ENCODE measurements at regions not wholly inside any gene's neighbourhood (a gene's known extent, or its start where the extent isn't known, plus 50 kb on each side); places are given as distances from the start of the nearest gene placed in this dataset.

- TF ChIP-seq, protein P1, sequence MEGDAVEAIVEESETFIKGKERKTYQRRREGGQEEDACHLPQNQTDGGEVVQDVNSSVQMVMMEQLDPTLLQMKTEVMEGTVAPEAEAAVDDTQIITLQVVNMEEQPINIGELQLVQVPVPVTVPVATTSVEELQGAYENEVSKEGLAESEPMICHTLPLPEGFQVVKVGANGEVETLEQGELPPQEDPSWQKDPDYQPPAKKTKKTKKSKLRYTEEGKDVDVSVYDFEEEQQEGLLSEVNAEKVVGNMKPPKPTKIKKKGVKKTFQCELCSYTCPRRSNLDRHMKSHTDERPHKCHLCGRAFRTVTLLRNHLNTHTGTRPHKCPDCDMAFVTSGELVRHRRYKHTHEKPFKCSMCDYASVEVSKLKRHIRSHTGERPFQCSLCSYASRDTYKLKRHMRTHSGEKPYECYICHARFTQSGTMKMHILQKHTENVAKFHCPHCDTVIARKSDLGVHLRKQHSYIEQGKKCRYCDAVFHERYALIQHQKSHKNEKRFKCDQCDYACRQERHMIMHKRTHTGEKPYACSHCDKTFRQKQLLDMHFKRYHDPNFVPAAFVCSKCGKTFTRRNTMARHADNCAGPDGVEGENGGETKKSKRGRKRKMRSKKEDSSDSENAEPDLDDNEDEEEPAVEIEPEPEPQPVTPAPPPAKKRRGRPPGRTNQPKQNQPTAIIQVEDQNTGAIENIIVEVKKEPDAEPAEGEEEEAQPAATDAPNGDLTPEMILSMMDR (IDR thresholded peaks at IDR 0.05; ENCODE audit: low read length), result no peak
- TF ChIP-seq EZH2phosphoT487 (IDR thresholded peaks at IDR 0.05; ENCODE audit: low read length), result no peak
These were observed 181.9 kb downstream of the SCP2D1 start for GRCh38 chr20:18995455-18995854.

Data from MM.1S (cell line).